Loucy (cell line): ENCODE measurements at regions not wholly inside any gene's neighbourhood (a gene's known extent, or its start where the extent isn't known, plus 50 kb on each side); places are given as distances from the start of the nearest gene placed in this dataset.

Experiments used
- H2AFZ ChIP-seq: fragments of 200-600 bp; sonication (generic); 2 replicates; pipeline ENCODE4 v1.6.0; 2016; ENCODE audit warnings: antibody characterized with exemption, mild to moderate bottlenecking, low read length, moderate library complexity
- H3F3A ChIP-seq: fragments of 200-600 bp; 2 replicates; pipeline ENCODE4 v1.6.0; 2016; ENCODE audit warnings: antibody characterized with exemption, low read depth, mild to moderate bottlenecking
- H3K27me3 ChIP-seq: fragments of 200-600 bp; sonication (generic); 2 replicates; pipeline ENCODE4 v1.6.1; 2014; ENCODE audit warnings: low read length, mild to moderate bottlenecking; ENCODE audit not compliant: insufficient read depth, poor library complexity, severe bottlenecking
- H3K36me3 ChIP-seq: fragments of 200-600 bp; sonication (generic); 2 replicates; pipeline ENCODE4 v1.6.1; 2016; ENCODE audit warnings: low read length; ENCODE audit not compliant: insufficient read depth
- H3K4me1 ChIP-seq: fragments of 200-600 bp; sonication (generic); 2 replicates; pipeline ENCODE4 v1.5.1; 2014; ENCODE audit warnings: low read length, mild to moderate bottlenecking; ENCODE audit not compliant: insufficient read depth, poor library complexity, severe bottlenecking
- H3K4me2 ChIP-seq: fragments of 200-600 bp; sonication (generic); 2 replicates; pipeline ENCODE4 v1.6.0; 2014; ENCODE audit warnings: antibody characterized with exemption, low read length, low read depth, mild to moderate bottlenecking; ENCODE audit not compliant: poor library complexity, severe bottlenecking
- H3K4me3 ChIP-seq: fragments of 200-600 bp; sonication (generic); 2 replicates; pipeline ENCODE4 v1.5.1; 2014; ENCODE audit warnings: low read length, mild to moderate bottlenecking, mixed read lengths; ENCODE audit not compliant: poor library complexity, severe bottlenecking
- H3K79me2 ChIP-seq: fragments of 200-600 bp; sonication (generic); 2 replicates; pipeline ENCODE4 v1.6.1; 2014; ENCODE audit warnings: low read length; ENCODE audit not compliant: insufficient read depth
- H3K9ac ChIP-seq: fragments of 200-600 bp; sonication (generic); 2 replicates; pipeline ENCODE4 v1.6.0; 2014; ENCODE audit warnings: mild to moderate bottlenecking, low read depth, low read length, moderate library complexity; ENCODE audit not compliant: poor library complexity, severe bottlenecking
- H3K9me2 ChIP-seq: fragments of 200-600 bp; sonication (generic); replicated peaks from 2 replicates; pipeline ENCODE4 v1.6.1; 2016; ENCODE audit warnings: low read depth, low read length, mixed read lengths
- H3K9me3 ChIP-seq: fragments of 200-600 bp; sonication (generic); 2 replicates; pipeline ENCODE4 v1.6.1; 2014; ENCODE audit warnings: mild to moderate bottlenecking, antibody characterized with exemption, low read length, low read depth; ENCODE audit not compliant: insufficient read depth
- H4K20me1 ChIP-seq: fragments of 200-600 bp; sonication (generic); 2 replicates; pipeline ENCODE4 v1.6.0; 2014; ENCODE audit warnings: antibody characterized with exemption, low read length, mild to moderate bottlenecking; ENCODE audit not compliant: insufficient read depth, poor library complexity, severe bottlenecking
- EZH2phosphoT487 ChIP-seq: fragments of 200-600 bp; IDR thresholded peaks from 2 replicates; pipeline ENCODE4 v1.6.1; 2018; ENCODE audit warnings: antibody characterized with exemption, mild to moderate bottlenecking, moderate library complexity, borderline replicate concordance
- TF ChIP-seq, protein P1 (sequence below): fragments of 200-600 bp; sonication (generic); conservative IDR thresholded peaks from 2 replicates; pipeline ENCODE4 v1.5.1; 2014; ENCODE audit warnings: mild to moderate bottlenecking, antibody characterized with exemption, low read length

DNA sequence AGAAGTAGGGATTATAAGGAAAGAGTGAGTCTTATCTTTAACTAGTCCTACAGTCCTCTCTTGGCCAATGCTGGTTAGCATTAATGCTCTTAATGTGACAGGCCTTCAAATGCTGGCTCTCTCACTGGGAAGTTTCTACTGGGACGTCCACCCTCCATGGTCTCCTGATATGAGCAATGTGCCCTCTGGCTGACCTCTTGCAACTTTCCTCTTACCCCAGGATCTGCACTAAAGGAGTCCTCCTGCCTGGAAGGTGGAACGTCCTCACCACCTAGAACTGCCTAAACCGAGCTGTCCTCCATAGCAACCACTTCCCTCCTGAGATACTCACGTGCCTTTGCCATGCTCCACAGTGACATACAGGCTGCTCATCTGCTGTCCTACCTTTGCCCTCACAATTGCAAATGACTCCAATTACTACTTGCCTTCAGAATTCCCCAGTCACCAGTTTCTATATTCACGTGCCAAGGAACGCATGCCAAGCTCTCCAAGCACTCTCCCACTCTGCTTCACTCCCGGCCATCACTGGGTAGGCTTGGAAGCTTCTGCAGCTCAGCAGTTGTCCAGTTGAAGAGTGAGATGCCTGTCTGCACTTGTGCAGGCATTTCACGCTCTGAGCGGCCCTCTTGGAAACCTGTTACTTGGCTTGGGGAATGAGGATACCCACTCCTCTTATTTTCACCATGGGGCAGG, 404.7 kb downstream of the RRAGC start:
- Histone ChIP-seq H3F3A (no peaks in the 10 kb centered on the region), H3K9me3 (no peaks in the 10 kb centered on the region), H3K27me3 (no peaks in the 10 kb centered on the region), H2AFZ (no peak overlapping the region), H3K4me1 (no peaks in the 10 kb centered on the region), H3K9ac (no peak overlapping the region), H3K79me2 (no peaks in the 10 kb centered on the region), H3K4me2 (no peak overlapping the region), H4K20me1 (no peaks in the 10 kb centered on the region), H3K4me3 (no peak overlapping the region), H3K36me3 (no peaks in the 10 kb centered on the region), H3K9me2 (no peaks in the 10 kb centered on the region)
- TF ChIP-seq, protein P1, sequence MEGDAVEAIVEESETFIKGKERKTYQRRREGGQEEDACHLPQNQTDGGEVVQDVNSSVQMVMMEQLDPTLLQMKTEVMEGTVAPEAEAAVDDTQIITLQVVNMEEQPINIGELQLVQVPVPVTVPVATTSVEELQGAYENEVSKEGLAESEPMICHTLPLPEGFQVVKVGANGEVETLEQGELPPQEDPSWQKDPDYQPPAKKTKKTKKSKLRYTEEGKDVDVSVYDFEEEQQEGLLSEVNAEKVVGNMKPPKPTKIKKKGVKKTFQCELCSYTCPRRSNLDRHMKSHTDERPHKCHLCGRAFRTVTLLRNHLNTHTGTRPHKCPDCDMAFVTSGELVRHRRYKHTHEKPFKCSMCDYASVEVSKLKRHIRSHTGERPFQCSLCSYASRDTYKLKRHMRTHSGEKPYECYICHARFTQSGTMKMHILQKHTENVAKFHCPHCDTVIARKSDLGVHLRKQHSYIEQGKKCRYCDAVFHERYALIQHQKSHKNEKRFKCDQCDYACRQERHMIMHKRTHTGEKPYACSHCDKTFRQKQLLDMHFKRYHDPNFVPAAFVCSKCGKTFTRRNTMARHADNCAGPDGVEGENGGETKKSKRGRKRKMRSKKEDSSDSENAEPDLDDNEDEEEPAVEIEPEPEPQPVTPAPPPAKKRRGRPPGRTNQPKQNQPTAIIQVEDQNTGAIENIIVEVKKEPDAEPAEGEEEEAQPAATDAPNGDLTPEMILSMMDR = no peak
- no peak for TF ChIP-seq EZH2phosphoT487

GRCh38 chr1:38454236-38454635, 405.3 kb downstream of the RRAGC start:
- no peak overlapping the region for H3K4me2 ChIP-seq
- H3K4me3 ChIP-seq = no peak overlapping the region
- H3F3A ChIP-seq = no peaks in the 10 kb centered on the region
- H2AFZ ChIP-seq = no peak overlapping the region
- TF ChIP-seq EZH2phosphoT487 = no peak
- TF ChIP-seq, protein P1 = no peak
- H3K4me1 ChIP-seq = no peaks in the 10 kb centered on the region
- H3K79me2 ChIP-seq = no peaks in the 10 kb centered on the region
- no peaks in the 10 kb centered on the region for H3K9me3 ChIP-seq
- no peaks in the 10 kb centered on the region for H3K27me3 ChIP-seq
- no peak overlapping the region for H3K9ac ChIP-seq
- no peaks in the 10 kb centered on the region for H4K20me1 ChIP-seq
- H3K36me3 ChIP-seq = no peaks in the 10 kb centered on the region
- H3K9me2 ChIP-seq = no peaks in the 10 kb centered on the region

DNA sequence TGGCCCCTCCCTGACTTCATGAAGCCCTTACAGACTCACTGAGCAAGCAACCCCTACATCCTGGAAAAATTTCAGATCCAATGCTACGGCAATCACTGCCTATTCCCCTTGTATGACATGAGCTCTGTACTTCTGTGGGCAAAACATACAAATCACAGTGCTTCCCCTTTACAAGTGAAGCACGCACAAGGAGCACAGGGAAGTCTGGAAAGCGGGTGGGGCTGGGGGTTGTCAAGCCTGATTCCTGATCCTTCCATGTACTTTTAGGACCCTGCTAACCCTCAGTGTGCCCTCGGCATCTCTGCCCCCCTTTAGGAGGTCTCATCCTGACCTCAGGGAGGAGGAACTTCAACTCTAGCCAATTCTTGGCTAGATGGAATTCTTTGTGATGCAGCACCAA, 405.7 kb upstream of the POU3F1 start:
- Histone ChIP-seq H3K9me3 (no peaks in the 10 kb centered on the region; the same call in 1 of the 2 replicates), H3K4me1 (no peaks in the 10 kb centered on the region), H3K9me2 (no peaks in the 10 kb centered on the region), H3K4me3 (no peak overlapping the region), H3K79me2 (no peaks in the 10 kb centered on the region), H3K36me3 (no peaks in the 10 kb centered on the region), H3F3A (no peaks in the 10 kb centered on the region), H3K4me2 (no peak overlapping the region), H2AFZ (no peak overlapping the region), H3K27me3 (no peaks in the 10 kb centered on the region), H4K20me1 (no peaks in the 10 kb centered on the region), H3K9ac (no peak overlapping the region)
- TF ChIP-seq, protein P1 = no peak
